GM18498 (cell line): ENCODE measurements at regions not wholly inside any gene's neighbourhood (a gene's known extent, or its start where the extent isn't known, plus 50 kb on each side); places are given as distances from the start of the nearest gene placed in this dataset.
"Not testable (repeated sequence)": the region's sequence is repeated elsewhere in the genome, so short reads cannot be mapped to it uniquely, and the experiment has no call there.

Experiments
- ATAC-seq: cut with Tn5 transposase; IDR thresholded peaks from one replicate; pipeline ENCODE4 v1.9.1; 2021; ENCODE audit warnings: mild to moderate bottlenecking, moderate library complexity; ENCODE audit not compliant: unreplicated experiment

GRCh38 chr21:35510957-35511695 is 462.0 kb upstream of the RUNX1 start:
- ATAC-seq, result no peak

DNA sequence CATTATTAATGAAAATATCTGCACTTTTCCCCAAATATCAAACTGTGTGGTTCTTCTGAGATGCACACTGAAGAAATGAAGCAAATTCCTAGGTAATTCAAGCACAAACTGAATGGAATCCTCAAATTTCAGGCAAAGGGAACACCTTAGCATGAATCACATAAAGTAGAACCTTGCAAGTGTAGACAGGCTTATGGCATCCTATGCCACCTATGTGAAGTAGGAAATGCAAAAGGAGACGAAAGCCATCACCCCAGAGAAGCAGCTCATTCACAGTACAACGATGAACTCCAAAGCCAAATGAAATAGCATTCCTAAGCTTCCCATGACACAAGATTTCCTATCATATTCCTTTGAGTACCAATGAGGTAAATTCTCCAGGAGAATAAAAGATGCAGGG is 461.2 kb upstream of the RUNX1 start:
- ATAC-seq, result no peak

DNA sequence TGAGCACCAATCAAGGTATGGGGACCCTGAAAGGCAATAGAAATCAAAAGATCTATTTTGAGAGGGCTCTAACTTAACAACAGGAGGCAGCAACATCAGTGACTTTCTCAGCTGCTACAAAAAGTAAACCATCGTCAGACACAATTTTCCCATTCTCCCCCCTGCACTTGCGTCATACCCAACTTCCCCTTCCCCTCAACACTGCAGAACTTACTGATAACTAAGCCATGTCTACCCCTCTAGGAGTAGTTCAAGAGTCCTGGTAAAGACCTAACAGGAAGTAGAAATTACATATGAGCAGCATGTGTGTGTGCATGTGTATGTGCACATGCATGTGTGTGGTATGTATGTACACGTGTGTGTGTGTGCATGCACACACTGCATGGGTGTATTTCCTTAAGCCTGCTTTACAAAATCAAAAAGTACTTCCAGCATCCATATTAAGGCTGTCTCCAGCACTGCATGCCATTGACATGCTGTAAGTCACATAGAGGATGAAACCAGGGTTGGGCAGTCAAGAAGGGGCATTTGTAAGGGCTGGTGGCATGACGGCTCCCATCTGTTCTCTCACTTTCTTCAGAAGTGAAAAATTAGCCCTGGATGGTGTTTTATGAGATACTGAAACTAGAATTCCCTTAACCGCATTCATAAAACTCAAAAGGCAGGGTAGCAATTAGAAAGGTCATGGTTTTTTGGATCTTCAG is 460.1 kb upstream of the RUNX1 start:
- no peak for ATAC-seq

GRCh38 chr21:35508139-35508888 is 459.2 kb upstream of the RUNX1 start:
- ATAC-seq, result no peak

GRCh38 chr21:35507181-35507759 is 458.2 kb upstream of the RUNX1 start:
- ATAC-seq, result no peak

GRCh38 chr21:35506771-35507170 is 457.7 kb upstream of the RUNX1 start:
- ATAC-seq, result no peak

DNA sequence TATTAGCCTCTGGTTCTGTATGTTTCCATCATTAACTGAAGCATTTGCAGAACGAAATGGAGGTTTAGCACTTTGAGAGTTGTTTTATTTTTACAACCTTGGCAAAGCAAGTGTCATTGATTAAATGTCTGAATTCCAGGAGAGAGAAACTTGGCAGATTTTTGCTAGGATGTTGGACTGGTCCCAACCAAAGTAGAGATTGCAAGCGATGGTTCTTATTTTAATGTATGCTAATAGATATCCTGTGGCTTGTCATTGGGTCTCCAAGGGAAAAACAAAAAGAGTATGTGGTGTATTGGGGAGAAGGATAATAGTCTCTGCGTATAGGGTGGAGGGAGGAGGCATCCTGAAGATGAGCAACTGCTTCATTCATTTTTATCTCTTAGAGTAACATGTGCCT is 457.2 kb upstream of the RUNX1 start:
- ATAC-seq, result no peak

DNA sequence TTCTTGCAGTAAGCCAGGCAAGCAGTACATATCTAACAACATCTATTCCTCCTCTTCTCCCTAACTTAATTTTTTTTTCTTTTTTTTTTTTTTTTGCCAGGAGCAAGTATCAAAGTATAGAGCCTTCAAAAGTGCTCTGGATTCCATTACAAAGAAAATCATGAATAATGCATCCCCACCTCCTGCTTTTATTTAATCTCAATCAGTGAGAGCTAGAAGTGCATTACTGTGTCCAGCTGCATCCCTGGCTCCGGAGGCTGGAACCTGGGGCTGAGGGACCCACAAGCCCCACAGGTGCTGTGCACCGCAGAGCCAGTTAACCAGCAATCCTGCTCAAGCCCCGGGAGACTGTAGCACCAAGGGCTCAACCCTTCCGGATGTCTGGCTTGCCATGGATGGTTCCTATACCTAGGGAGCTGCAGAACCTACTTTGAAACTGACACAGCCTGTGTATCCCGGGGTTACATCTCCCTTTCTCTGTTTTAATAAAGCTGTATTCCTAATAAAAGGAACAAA is 455.9 kb upstream of the RUNX1 start:
- no peak for ATAC-seq

GRCh38 chr21:35504277-35504676 is 455.2 kb upstream of the RUNX1 start:
- no peak for ATAC-seq

- no peak for ATAC-seq
These were observed 454.6 kb upstream of the RUNX1 start for GRCh38 chr21:35503671-35504070.

DNA sequence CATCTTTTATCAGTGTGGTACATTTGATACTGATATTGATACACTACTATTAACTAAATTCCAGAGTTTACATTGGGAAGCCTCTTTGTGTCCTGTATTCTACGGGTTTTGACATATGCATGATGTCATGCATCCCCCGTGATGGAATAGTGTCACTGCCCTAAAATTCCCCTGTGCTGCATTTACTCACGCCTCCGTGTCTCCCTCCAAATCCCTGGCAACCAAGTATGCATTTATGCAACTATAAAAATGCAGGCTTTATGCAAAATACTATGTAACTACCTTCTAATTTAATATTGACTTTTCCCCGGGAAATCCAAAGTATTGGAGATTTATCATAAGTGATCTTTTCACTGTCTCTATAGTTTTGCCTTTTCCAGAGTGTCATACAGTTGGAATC is 453.7 kb upstream of the RUNX1 start:
- ATAC-seq, result no peak

DNA sequence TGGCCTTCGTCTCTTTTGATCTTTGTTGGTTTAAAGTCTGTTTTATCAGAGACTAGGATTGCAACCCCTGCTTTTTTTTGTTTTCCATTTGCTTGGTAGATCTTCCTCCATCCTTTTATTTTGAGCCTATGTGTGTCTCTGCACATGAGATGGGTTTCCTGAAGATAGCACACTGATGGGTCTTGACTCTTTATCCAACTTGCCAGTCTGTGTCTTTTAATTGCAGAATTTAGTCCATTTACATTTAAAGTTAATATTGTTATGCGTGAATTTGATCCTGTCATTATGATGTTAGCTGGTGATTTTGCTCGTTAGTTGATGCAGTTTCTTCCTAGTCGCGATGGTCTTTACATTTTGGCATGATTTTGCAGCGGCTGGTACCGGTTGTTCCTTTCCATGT is 448.4 kb upstream of the RUNX1 start:
- not testable (repeated sequence) for ATAC-seq

GRCh38 chr21:35491920-35492678 is 443.0 kb upstream of the RUNX1 start:
- ATAC-seq, result no peak

DNA sequence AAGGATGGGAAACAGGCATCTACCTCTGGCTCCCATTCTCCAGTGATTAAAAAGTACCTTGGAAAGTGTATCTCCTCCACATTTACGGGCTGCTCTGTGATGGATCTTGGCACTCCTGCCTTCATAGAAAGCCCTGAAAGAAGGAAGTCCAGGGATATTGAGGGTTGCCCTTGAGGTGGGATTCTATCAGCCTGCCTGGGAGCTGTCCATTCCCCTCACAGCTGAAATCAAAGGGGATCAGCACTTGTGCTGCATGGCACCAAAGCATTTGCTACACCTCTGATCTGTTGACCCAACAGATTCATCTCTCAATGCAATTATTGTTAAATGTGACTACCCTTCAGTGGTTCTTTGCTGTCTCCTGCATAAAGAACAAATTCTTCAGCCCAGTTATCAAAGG is 442.0 kb upstream of the RUNX1 start:
- no peak for ATAC-seq

GRCh38 chr21:35489389-35489980 is 440.4 kb upstream of the RUNX1 start:
- ATAC-seq, result no peak

- no peak for ATAC-seq
These were observed 439.8 kb upstream of the RUNX1 start for GRCh38 chr21:35488946-35489345.

GRCh38 chr21:35485364-35485763 is 436.3 kb upstream of the RUNX1 start:
- ATAC-seq, result no peak

DNA sequence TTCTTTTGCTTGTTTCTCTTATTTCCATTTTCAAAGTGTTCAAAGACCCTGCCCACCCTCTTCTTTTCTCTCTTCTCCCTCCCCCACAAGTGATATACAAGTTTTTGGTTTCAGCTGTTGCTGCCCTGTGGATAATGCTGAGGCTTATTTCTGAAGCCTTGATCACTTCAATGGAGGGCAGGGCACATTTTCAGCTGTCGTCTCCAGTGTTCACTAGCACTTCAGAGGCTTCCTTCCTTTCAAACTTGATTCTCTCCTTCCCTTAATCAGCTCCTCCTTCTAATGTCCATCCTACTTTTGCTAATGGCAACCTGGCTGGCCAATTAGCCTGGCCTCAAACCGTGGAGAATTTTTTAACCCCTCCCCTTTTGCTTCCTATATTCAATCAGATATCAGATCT is 435.7 kb upstream of the RUNX1 start:
- ATAC-seq, result no peak

DNA sequence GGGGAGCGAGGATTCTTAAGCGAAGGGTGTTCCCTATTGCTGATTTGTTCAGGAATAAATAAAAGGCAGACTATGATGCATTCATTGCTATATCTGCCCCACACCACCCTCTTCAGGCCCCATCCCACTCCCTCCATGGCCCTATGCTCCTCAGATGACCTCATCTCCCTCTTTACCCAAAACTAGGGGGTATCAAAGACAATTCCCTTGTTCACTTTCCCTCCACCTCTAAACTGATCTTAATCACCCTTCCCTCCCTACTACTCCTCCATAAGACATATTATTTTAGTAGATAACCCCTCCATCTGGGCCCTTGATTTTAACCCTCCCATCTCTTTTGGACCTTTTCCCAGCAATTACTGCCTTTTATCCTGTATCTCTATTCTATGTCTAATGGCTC is 434.9 kb upstream of the RUNX1 start:
- ATAC-seq, result no peak
